KMS-11 (cell line): ENCODE measurements at regions not wholly inside any gene's neighbourhood (a gene's known extent, or its start where the extent isn't known, plus 50 kb on each side); places are given as distances from the start of the nearest gene placed in this dataset.

Source experiments
- H2AFZ ChIP-seq: fragments of 200-600 bp; sonication (generic); 2 replicates; pipeline ENCODE4 v1.6.1; 2016; ENCODE audit warnings: antibody characterized with exemption, mixed run types, low read depth
- H3K27ac ChIP-seq: fragments of 200-600 bp; sonication (generic); 2 replicates; pipeline ENCODE4 v1.6.1; 2016; ENCODE audit warnings: mild to moderate bottlenecking, mixed run types
- H3K27me3 ChIP-seq: fragments of 200-600 bp; sonication (generic); 2 replicates; pipeline ENCODE4 v1.6.1; 2017; ENCODE audit warnings: mild to moderate bottlenecking, low read depth, mixed run types, moderate library complexity; ENCODE audit not compliant: insufficient read depth
- H3K36me3 ChIP-seq: fragments of 200-600 bp; sonication (generic); 2 replicates; pipeline ENCODE4 v1.6.1; 2017; ENCODE audit warnings: mild to moderate bottlenecking, mixed run types; ENCODE audit not compliant: insufficient read depth
- H3K4me1 ChIP-seq: fragments of 200-600 bp; sonication (generic); 2 replicates; pipeline ENCODE4 v1.6.1; 2016; ENCODE audit warnings: mild to moderate bottlenecking, low read depth, mixed run types; ENCODE audit not compliant: poor library complexity, severe bottlenecking
- H3K4me2 ChIP-seq: fragments of 200-600 bp; sonication (generic); 2 replicates; pipeline ENCODE4 v1.7.0; 2016; ENCODE audit warnings: mild to moderate bottlenecking, mixed run types
- H3K4me3 ChIP-seq: fragments of 200-600 bp; sonication (generic); IDR thresholded peaks from 2 replicates; pipeline ENCODE4 v1.6.1; 2017; ENCODE audit warnings: low read depth, low read length, mixed read lengths; ENCODE audit not compliant: insufficient read depth
- H3K79me2 ChIP-seq: fragments of 200-600 bp; sonication (generic); 2 replicates; pipeline ENCODE4 v1.6.1; 2016; ENCODE audit warnings: low read depth, mixed run types; ENCODE audit not compliant: insufficient read depth
- H3K9ac ChIP-seq: fragments of 200-600 bp; sonication (generic); 2 replicates; pipeline ENCODE4 v1.6.1; 2016; ENCODE audit warnings: mild to moderate bottlenecking, mixed run types
- H4K20me1 ChIP-seq: fragments of 200-600 bp; sonication (generic); 2 replicates; pipeline ENCODE4 v1.6.1; 2016; ENCODE audit warnings: mild to moderate bottlenecking, mixed run types; ENCODE audit not compliant: insufficient read depth
- TF ChIP-seq, protein P1 (sequence below): fragments of 200-600 bp; sonication (generic); conservative IDR thresholded peaks from 2 replicates; pipeline ENCODE4 v1.6.1; 2017; ENCODE audit warnings: low read depth, mild to moderate bottlenecking, antibody characterized with exemption, low read length, moderate library complexity, mixed read lengths

DNA sequence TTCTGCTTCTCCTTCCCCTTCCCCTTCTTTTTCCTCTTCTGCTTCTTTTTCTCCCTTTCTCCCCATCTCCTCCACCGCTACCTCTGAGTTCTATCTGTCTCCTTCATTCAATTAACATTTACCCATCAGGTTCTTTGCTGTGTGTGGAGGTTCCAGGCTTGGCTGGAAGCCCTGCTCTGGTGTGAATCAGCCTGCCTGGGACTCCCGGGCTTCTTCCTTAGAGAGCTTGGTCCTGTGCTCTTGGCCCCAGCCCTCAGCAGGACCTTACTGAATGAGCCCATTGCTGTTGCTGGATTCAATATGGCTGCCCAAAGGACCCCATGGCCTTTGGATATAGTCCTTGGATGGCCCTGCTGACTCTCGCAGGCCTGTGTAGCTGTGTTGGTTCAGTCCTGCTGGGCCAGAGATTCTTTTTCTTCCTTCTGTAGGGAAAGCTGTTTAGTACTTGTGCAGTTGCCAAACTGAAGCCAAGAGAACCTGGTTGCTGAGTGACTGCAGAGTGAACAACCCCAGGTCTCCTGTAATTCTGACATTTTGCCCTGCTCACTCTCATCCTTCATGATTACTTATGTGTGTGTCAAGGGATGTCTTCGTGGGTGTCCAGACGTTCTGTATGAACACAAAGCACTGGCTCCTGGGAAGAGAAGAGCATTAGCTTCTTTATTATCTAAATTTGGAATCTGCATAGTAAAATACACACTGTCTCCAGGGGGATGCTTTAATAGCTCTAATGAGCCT is 81.0 kb upstream of the ZBED5 start:
- no peaks in the 10 kb centered on the region for H4K20me1 ChIP-seq
- no peak overlapping the region for H3K4me3 ChIP-seq
- H3K79me2 ChIP-seq = no peaks in the 10 kb centered on the region
- H2AFZ ChIP-seq = no peak overlapping the region
- no peaks in the 10 kb centered on the region for H3K27me3 ChIP-seq
- H3K4me2 ChIP-seq = no peak overlapping the region
- H3K4me1 ChIP-seq = peaks cover 3% of the 10 kb centered on the region
- TF ChIP-seq, protein P1, sequence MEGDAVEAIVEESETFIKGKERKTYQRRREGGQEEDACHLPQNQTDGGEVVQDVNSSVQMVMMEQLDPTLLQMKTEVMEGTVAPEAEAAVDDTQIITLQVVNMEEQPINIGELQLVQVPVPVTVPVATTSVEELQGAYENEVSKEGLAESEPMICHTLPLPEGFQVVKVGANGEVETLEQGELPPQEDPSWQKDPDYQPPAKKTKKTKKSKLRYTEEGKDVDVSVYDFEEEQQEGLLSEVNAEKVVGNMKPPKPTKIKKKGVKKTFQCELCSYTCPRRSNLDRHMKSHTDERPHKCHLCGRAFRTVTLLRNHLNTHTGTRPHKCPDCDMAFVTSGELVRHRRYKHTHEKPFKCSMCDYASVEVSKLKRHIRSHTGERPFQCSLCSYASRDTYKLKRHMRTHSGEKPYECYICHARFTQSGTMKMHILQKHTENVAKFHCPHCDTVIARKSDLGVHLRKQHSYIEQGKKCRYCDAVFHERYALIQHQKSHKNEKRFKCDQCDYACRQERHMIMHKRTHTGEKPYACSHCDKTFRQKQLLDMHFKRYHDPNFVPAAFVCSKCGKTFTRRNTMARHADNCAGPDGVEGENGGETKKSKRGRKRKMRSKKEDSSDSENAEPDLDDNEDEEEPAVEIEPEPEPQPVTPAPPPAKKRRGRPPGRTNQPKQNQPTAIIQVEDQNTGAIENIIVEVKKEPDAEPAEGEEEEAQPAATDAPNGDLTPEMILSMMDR = no peak
- H3K9ac ChIP-seq = no peak overlapping the region
- no peak overlapping the region for H3K27ac ChIP-seq
- no peaks in the 10 kb centered on the region for H3K36me3 ChIP-seq

DNA sequence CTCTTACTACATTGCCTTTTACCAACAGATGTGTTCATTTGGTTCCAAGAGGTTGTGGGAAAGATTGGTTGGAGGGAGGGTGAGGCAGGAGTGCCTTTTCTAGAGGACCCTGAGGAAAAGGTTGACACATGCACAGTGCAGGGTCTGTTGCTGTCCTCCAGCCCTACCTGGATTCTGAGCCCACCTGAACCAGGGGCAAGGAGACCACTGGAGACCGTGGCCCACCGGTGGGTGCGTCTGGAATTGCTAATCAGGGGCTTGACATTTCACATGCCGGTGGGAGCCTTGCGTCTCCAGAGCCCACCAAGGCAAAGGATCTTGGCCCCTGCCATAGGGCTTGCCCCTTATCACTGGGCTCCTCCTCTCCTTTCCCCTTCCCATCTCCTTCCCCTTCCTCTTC is 80.4 kb upstream of the ZBED5 start:
- H3K79me2 ChIP-seq = no peaks in the 10 kb centered on the region
- no peak overlapping the region for H3K27ac ChIP-seq
- no peak overlapping the region for H2AFZ ChIP-seq
- no peaks in the 10 kb centered on the region for H3K36me3 ChIP-seq
- H3K9ac ChIP-seq = no peak overlapping the region
- H3K4me3 ChIP-seq = no peak overlapping the region
- peaks cover 3% of the 10 kb centered on the region for H3K4me1 ChIP-seq
- TF ChIP-seq, protein P1 = no peak
- no peaks in the 10 kb centered on the region for H3K27me3 ChIP-seq
- H4K20me1 ChIP-seq = no peaks in the 10 kb centered on the region
- H3K4me2 ChIP-seq = no peak overlapping the region

DNA sequence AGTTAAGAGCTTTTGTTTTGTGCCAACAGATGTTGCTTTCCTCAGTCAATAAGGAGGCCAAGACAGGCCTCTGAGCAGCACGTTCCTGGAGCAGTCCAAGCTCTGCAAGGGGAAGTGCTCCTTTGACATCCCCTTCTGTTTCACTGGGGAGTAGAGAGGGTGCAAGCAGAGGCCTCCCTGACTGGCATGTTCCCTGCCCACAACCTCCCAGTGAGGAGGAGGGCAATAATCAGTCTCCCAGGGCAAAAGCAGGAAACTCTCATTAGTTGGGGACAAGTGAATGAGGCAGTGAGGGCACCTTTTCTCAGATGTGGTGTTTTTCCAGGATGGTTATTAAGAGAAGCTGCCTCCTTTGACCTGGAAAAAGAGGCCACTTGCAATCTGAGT is 79.5 kb upstream of the ZBED5 start:
- H3K4me3 ChIP-seq = no peak overlapping the region
- no peaks in the 10 kb centered on the region for H3K27me3 ChIP-seq
- H2AFZ ChIP-seq = no peak overlapping the region
- no peaks in the 10 kb centered on the region for H3K36me3 ChIP-seq
- H3K4me2 ChIP-seq = no peak overlapping the region
- no peaks in the 10 kb centered on the region for H4K20me1 ChIP-seq
- no peaks in the 10 kb centered on the region for H3K79me2 ChIP-seq
- H3K27ac ChIP-seq = no peak overlapping the region
- TF ChIP-seq, protein P1 = no peak
- no peak overlapping the region for H3K9ac ChIP-seq
- peaks cover 3% of the 10 kb centered on the region for H3K4me1 ChIP-seq

DNA sequence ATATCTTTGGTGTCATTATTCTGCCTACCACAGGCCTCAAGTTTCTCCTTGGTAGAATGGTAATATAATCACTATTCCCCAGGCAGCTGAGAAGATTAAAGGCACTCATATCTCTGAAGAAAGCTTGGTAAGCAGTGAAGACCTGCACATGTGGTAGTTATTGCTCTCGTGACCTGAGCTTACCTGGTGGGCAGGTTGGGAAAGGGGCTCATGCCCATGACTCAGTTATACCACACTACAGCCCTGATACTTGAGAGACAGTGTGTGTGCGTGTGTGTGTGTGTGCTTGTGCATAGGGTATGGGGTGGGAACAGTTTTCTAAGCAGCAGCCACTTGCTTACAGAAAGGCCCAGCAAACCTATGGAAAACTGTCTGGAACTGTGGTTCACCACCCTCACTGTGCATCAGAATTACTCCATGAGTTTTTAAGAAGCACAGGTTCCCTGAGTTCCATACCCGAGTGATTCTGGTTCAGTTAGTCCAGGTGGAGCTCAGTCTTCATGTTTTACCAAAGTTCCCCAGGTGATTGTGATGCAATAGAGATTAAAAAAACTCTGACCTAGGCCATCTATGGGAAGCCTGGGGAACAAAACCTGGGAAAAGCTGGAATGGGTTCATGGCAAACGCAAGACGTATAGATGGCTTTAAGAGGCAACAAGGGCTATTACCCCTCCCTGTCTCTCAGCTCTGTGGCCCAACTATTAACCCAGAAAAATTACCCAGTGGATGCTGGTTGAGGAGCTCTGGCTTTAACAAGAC is 79.0 kb upstream of the ZBED5 start:
- Histone ChIP-seq H3K4me2 (no peak overlapping the region), H3K4me1 (peaks cover 3% of the 10 kb centered on the region), H4K20me1 (no peaks in the 10 kb centered on the region), H3K4me3 (no peak overlapping the region), H2AFZ (no peak overlapping the region), H3K9ac (no peak overlapping the region), H3K27me3 (no peaks in the 10 kb centered on the region), H3K27ac (no peak overlapping the region), H3K79me2 (no peaks in the 10 kb centered on the region), H3K36me3 (no peaks in the 10 kb centered on the region)
- TF ChIP-seq, protein P1 = no peak
